NCI-H1694 (cell line): ENCODE measurements at regions not wholly inside any gene's neighbourhood (a gene's known extent, or its start where the extent isn't known, plus 50 kb on each side); places are given as distances from the start of the nearest gene placed in this dataset.
"Not testable (repeated sequence)": the region's sequence is repeated elsewhere in the genome, so short reads cannot be mapped to it uniquely, and the experiment has no call there.

Source experiments
- DNase-seq: peaks from one replicate; lab custom pipeline; 2025; lab: John Stamatoyannopoulos, UW

- no peak for DNase-seq
These were observed 177.5 kb upstream of the RTL1 start for GRCh38 chr14:101080922-101081593.

GRCh38 chr14:101082036-101082435 lies 178.5 kb upstream of the RTL1 start:
- no peak for DNase-seq

- DNase-seq = no peak
These were observed 179.2 kb upstream of the RTL1 start for GRCh38 chr14:101082436-101083384.

- DNase-seq = no peak
These were observed 180.3 kb upstream of the RTL1 start for GRCh38 chr14:101083564-101084435.

GRCh38 chr14:101084436-101084826 lies 180.9 kb upstream of the RTL1 start:
- DNase-seq = no peak

GRCh38 chr14:101086926-101087325 lies 183.4 kb upstream of the RTL1 start:
- no peak for DNase-seq

- DNase-seq = no peak
These were observed 184.3 kb upstream of the RTL1 start for GRCh38 chr14:101087614-101088394.

GRCh38 chr14:101088395-101088667 lies 184.8 kb upstream of the RTL1 start:
- no peak for DNase-seq

- no peak for DNase-seq
These were observed 185.2 kb upstream of the RTL1 start for GRCh38 chr14:101088714-101089113.

- DNase-seq = not testable (repeated sequence)
These were observed 187.0 kb upstream of the RTL1 start for GRCh38 chr14:101090478-101090877.

- DNase-seq = no peak
These were observed 187.5 kb upstream of the RTL1 start for GRCh38 chr14:101090976-101091375.

- not testable (repeated sequence) for DNase-seq
These were observed 191.4 kb upstream of the RTL1 start for GRCh38 chr14:101094916-101095315.

GRCh38 chr14:101096551-101096950 lies 193.0 kb upstream of the RTL1 start:
- DNase-seq = no peak

- DNase-seq = no peak
These were observed 193.7 kb upstream of the RTL1 start for GRCh38 chr14:101097109-101097793.

GRCh38 chr14:101098177-101098576 lies 194.7 kb upstream of the RTL1 start:
- DNase-seq = no peak

GRCh38 chr14:101098641-101099040 lies 195.1 kb upstream of the RTL1 start:
- no peak for DNase-seq

GRCh38 chr14:101101456-101102056 lies 198.0 kb upstream of the RTL1 start:
- DNase-seq = no peak

- DNase-seq = no peak
These were observed 199.4 kb upstream of the RTL1 start for GRCh38 chr14:101102875-101103274.

GRCh38 chr14:101103321-101103901 lies 199.9 kb upstream of the RTL1 start:
- no peak for DNase-seq

- no peak for DNase-seq
These were observed 201.0 kb upstream of the RTL1 start for GRCh38 chr14:101104485-101104884.
